ENCODE measurements at regions not wholly inside any gene's neighbourhood (a gene's known extent, or its start where the extent isn't known, plus 50 kb on each side); places are given as distances from the start of the nearest gene placed in this dataset.

GRCh38 chr2:187851955-187852561 is 297.8 kb upstream of the TFPI start:
- no peaks in the 10 kb centered on the region for H3K9me2 ChIP-seq (ENCODE audit: insufficient read depth, low read length)
- H4K20me1 ChIP-seq (ENCODE audit: insufficient read depth, low read length), result no peaks in the 10 kb centered on the region
- H2AFZ ChIP-seq (ENCODE audit: low read length), result no peak overlapping the region
- DNase-seq (ENCODE audit: low spot score), result no peak
- no peak for TF ChIP-seq EZH2phosphoT487 (IDR thresholded peaks at IDR 0.05; ENCODE audit: borderline replicate concordance, low read depth, low read length)
- no peak for TF ChIP-seq CTCF (conservative IDR thresholded peaks at IDR 0.05; ENCODE audit: low read length)
- CTCF ChIA-PET (ENCODE audit: unreplicated experiment), result no interaction called here
- H3K79me2 ChIP-seq (ENCODE audit: insufficient read depth, low read depth, low read length), result no peaks in the 10 kb centered on the region
- no TSS peak for BruUV-seq (replicated peaks)
- no peak overlapping the region for H3K4me3 ChIP-seq (ENCODE audit: low read depth, low read length, poor library complexity, severe bottlenecking)
- no peak overlapping the region for H3K27ac ChIP-seq (ENCODE audit: low read depth, low read length, poor library complexity, severe bottlenecking)
- POLR2A ChIA-PET, result interaction anchor here (2.0 kb wide), 1 partner anchor 15 kb away, joined by 9 read pairs; no protein-coding TSS in a partner anchor
- H3K4me1 ChIP-seq (ENCODE audit: insufficient read depth, low read length, poor library complexity, severe bottlenecking), result no peaks in the 10 kb centered on the region
- no peaks in the 10 kb centered on the region for H3K9me3 ChIP-seq (ENCODE audit: low read length)
- intact Hi-C loops (cut with micrococcal nuclease; ENCODE audit: unreplicated experiment), result no loop called here
- H3K36me3 ChIP-seq (ENCODE audit: insufficient read depth, low read length), result no peaks in the 10 kb centered on the region
- H3K4me2 ChIP-seq (ENCODE audit: low read length), result no peak overlapping the region

- Histone ChIP-seq H3K79me2 (ENCODE audit: insufficient read depth, low read depth, low read length) (no peaks in the 10 kb centered on the region), H2AFZ (ENCODE audit: low read length) (no peak overlapping the region), H3K9me3 (ENCODE audit: low read length) (no peaks in the 10 kb centered on the region), H3K4me3 (ENCODE audit: low read depth, low read length, poor library complexity, severe bottlenecking) (no peak overlapping the region), H3K27ac (ENCODE audit: low read depth, low read length, poor library complexity, severe bottlenecking) (no peak overlapping the region), H4K20me1 (ENCODE audit: insufficient read depth, low read length) (no peaks in the 10 kb centered on the region), H3K9me2 (ENCODE audit: insufficient read depth, low read length) (no peaks in the 10 kb centered on the region), H3K36me3 (ENCODE audit: insufficient read depth, low read length) (no peaks in the 10 kb centered on the region), H3K4me2 (ENCODE audit: low read length) (no peak overlapping the region), H3K4me1 (ENCODE audit: insufficient read depth, low read length, poor library complexity, severe bottlenecking) (no peaks in the 10 kb centered on the region)
- no TSS peak for BruUV-seq (replicated peaks)
- intact Hi-C loops (cut with micrococcal nuclease; ENCODE audit: unreplicated experiment), result no loop called here
- DNase-seq (ENCODE audit: low spot score), result no peak
- POLR2A ChIA-PET, result no interaction called here
- TF ChIP-seq CTCF (conservative IDR thresholded peaks at IDR 0.05; ENCODE audit: low read length) (no peak), EZH2phosphoT487 (IDR thresholded peaks at IDR 0.05; ENCODE audit: borderline replicate concordance, low read depth, low read length) (no peak)
- CTCF ChIA-PET (ENCODE audit: unreplicated experiment), result no interaction called here
Measured at GRCh38 chr2:187853381-187853791, 299.2 kb upstream of the TFPI start.

- Histone ChIP-seq H3K36me3 (ENCODE audit: insufficient read depth, low read length) (no peaks in the 10 kb centered on the region), H3K9me2 (ENCODE audit: insufficient read depth, low read length) (no peaks in the 10 kb centered on the region), H3K79me2 (ENCODE audit: insufficient read depth, low read depth, low read length) (no peaks in the 10 kb centered on the region), H3K4me2 (ENCODE audit: low read length) (no peak overlapping the region), H3K27ac (ENCODE audit: low read depth, low read length, poor library complexity, severe bottlenecking) (no peak overlapping the region), H3K4me1 (ENCODE audit: insufficient read depth, low read length, poor library complexity, severe bottlenecking) (no peaks in the 10 kb centered on the region), H4K20me1 (ENCODE audit: insufficient read depth, low read length) (no peaks in the 10 kb centered on the region), H3K4me3 (ENCODE audit: low read depth, low read length, poor library complexity, severe bottlenecking) (no peak overlapping the region), H2AFZ (ENCODE audit: low read length) (no peak overlapping the region), H3K9me3 (ENCODE audit: low read length) (no peaks in the 10 kb centered on the region)
- no TSS peak for BruUV-seq (replicated peaks)
- intact Hi-C loops (cut with micrococcal nuclease; ENCODE audit: unreplicated experiment), result no loop called here
- POLR2A ChIA-PET, result interaction anchor here (0.7 kb wide), 1 partner anchor 17 kb away, joined by 3 read pairs; no protein-coding TSS in a partner anchor
- TF ChIP-seq EZH2phosphoT487 (IDR thresholded peaks at IDR 0.05; ENCODE audit: borderline replicate concordance, low read depth, low read length), result no peak
- TF ChIP-seq CTCF (conservative IDR thresholded peaks at IDR 0.05; ENCODE audit: low read length), result no peak
- DNase-seq (ENCODE audit: low spot score), result no peak
- CTCF ChIA-PET (ENCODE audit: unreplicated experiment), result no interaction called here
Measured at GRCh38 chr2:187854801-187855200, 300.6 kb upstream of the TFPI start.

Data from OCI-LY7 (cell line).